ENCODE measurements at regions not wholly inside any gene's neighbourhood (a gene's known extent, or its start where the extent isn't known, plus 50 kb on each side); places are given as distances from the start of the nearest gene placed in this dataset.

- TF ChIP-seq POLR2A (IDR thresholded peaks at IDR 0.05), result no peak
- no peak for TF ChIP-seq CTCF (IDR thresholded peaks at IDR 0.05)
- H3K27ac ChIP-seq, result no peak overlapping the region
- H3K9me3 ChIP-seq, result no peaks in the 10 kb centered on the region
- no peaks in the 10 kb centered on the region for H3K36me3 ChIP-seq
- WGBS, 2 donors, result 48 to 68% methylated on average over 1 of the region's 1 CpG
- H3K27me3 ChIP-seq, result no peaks in the 10 kb centered on the region
- no peaks in the 10 kb centered on the region for H3K4me1 ChIP-seq
- DNase-seq, result no peak
- intact Hi-C loops (cut with DNase I), result no loop called here
- H3K4me3 ChIP-seq, result no peak overlapping the region
These were observed 137.8 kb downstream of the CENPW start for GRCh38 chr6:126477678-126478077.

- H3K27me3 ChIP-seq, result no peaks in the 10 kb centered on the region
- no peaks in the 10 kb centered on the region for H3K9me3 ChIP-seq
- intact Hi-C loops (cut with DNase I), result no loop called here
- no peak overlapping the region for H3K4me3 ChIP-seq
- WGBS, 2 donors, result 65 to 76% methylated on average over 2 of the region's 2 CpGs
- no peak overlapping the region for H3K27ac ChIP-seq
- no peak for TF ChIP-seq POLR2A (IDR thresholded peaks at IDR 0.05)
- no peak for TF ChIP-seq CTCF (IDR thresholded peaks at IDR 0.05)
- no peak for DNase-seq
- H3K36me3 ChIP-seq, result no peaks in the 10 kb centered on the region
- no peaks in the 10 kb centered on the region for H3K4me1 ChIP-seq
These were observed 140.4 kb downstream of the CENPW start for GRCh38 chr6:126480268-126480667.

- intact Hi-C loops (cut with DNase I), result no loop called here
- TF ChIP-seq POLR2A (IDR thresholded peaks at IDR 0.05) (no peak), CTCF (IDR thresholded peaks at IDR 0.05) (no peak)
- no peak for DNase-seq
- Histone ChIP-seq H3K27me3 (no peaks in the 10 kb centered on the region), H3K4me1 (no peaks in the 10 kb centered on the region), H3K27ac (no peak overlapping the region), H3K9me3 (no peaks in the 10 kb centered on the region), H3K4me3 (no peak overlapping the region), H3K36me3 (no peaks in the 10 kb centered on the region)
- whole genome bisulfite sequencing, 2 donors, result 92 to 100% methylated on average over 1 of the region's 1 CpG
These were observed 141.4 kb downstream of the CENPW start for GRCh38 chr6:126481319-126481718.

- no peaks in the 10 kb centered on the region for H3K4me1 ChIP-seq
- no peaks in the 10 kb centered on the region for H3K36me3 ChIP-seq
- 84 to 94% methylated on average over 9 of the region's 9 CpGs for WGBS, 2 donors
- no peaks in the 10 kb centered on the region for H3K27me3 ChIP-seq
- intact Hi-C loops (cut with DNase I), result no loop called here
- no peak for DNase-seq
- no peak for TF ChIP-seq POLR2A (IDR thresholded peaks at IDR 0.05)
- TF ChIP-seq CTCF (IDR thresholded peaks at IDR 0.05), result no peak
- no peak overlapping the region for H3K4me3 ChIP-seq
- no peaks in the 10 kb centered on the region for H3K9me3 ChIP-seq
- H3K27ac ChIP-seq, result no peak overlapping the region
These were observed 164.9 kb downstream of the CENPW start for GRCh38 chr6:126504792-126505191.

GRCh38 chr6:126513198-126513597 is 173.3 kb downstream of the CENPW start:
- no peaks in the 10 kb centered on the region for H3K27me3 ChIP-seq
- no peak for DNase-seq
- no peaks in the 10 kb centered on the region for H3K36me3 ChIP-seq
- no peak overlapping the region for H3K27ac ChIP-seq
- 62 to 64% methylated on average over 1 of the region's 1 CpG for WGBS, 2 donors
- no peak overlapping the region for H3K4me3 ChIP-seq
- H3K4me1 ChIP-seq, result no peaks in the 10 kb centered on the region
- no peaks in the 10 kb centered on the region for H3K9me3 ChIP-seq
- intact Hi-C loops (cut with DNase I), result no loop called here
- TF ChIP-seq CTCF (IDR thresholded peaks at IDR 0.05), result no peak
- no peak for TF ChIP-seq POLR2A (IDR thresholded peaks at IDR 0.05)

All from esophagus squamous epithelium (tissue), 5 donors.